WI38 (cell line): ENCODE measurements at regions not wholly inside any gene's neighbourhood (a gene's known extent, or its start where the extent isn't known, plus 50 kb on each side); places are given as distances from the start of the nearest gene placed in this dataset.

Source experiments
- H3K4me3 ChIP-seq: 2 replicates; pipeline ENCODE4 v1.5.1; 2011; ENCODE audit warnings: low read depth, mild to moderate bottlenecking, control low read depth, low read length
- CTCF ChIP-seq: IDR thresholded peaks from 2 replicates; pipeline ENCODE4 v1.5.1; 2012; ENCODE audit warnings: low read depth, mild to moderate bottlenecking, control low read depth, low read length

- no peak overlapping the region for H3K4me3 ChIP-seq
Measured at GRCh38 chr1:168375566-168376300, 95.1 kb downstream of the TBX19 start.

GRCh38 chr1:168374566-168374965 lies 93.9 kb downstream of the TBX19 start:
- TF ChIP-seq CTCF: no peak

More at GRCh38 chr1:168375566-168376300, 95.1 kb downstream of the TBX19 start:
- no peak for TF ChIP-seq CTCF

GRCh38 chr1:168373869-168374268 lies 93.2 kb downstream of the TBX19 start:
- no peak overlapping the region for H3K4me3 ChIP-seq
- TF ChIP-seq CTCF: no peak

More at GRCh38 chr1:168374566-168374965, 93.9 kb downstream of the TBX19 start:
- H3K4me3 ChIP-seq: no peak overlapping the region

GRCh38 chr1:168372861-168373371 lies 92.2 kb downstream of the TBX19 start:
- H3K4me3 ChIP-seq: no peak overlapping the region
- no peak for TF ChIP-seq CTCF

GRCh38 chr1:168372307-168372706 lies 91.6 kb downstream of the TBX19 start:
- no peak overlapping the region for H3K4me3 ChIP-seq
- TF ChIP-seq CTCF: no peak

GRCh38 chr1:168371477-168371876 lies 90.8 kb downstream of the TBX19 start:
- TF ChIP-seq CTCF: no peak
- no peak overlapping the region for H3K4me3 ChIP-seq

GRCh38 chr1:168370586-168370985 lies 89.9 kb downstream of the TBX19 start:
- no peak overlapping the region for H3K4me3 ChIP-seq
- TF ChIP-seq CTCF: no peak
